ENCODE measurements at regions not wholly inside any gene's neighbourhood (a gene's known extent, or its start where the extent isn't known, plus 50 kb on each side); places are given as distances from the start of the nearest gene placed in this dataset.

- H3K4me2 ChIP-seq = peak overlapping the region in 7 of 11 experiments; percentile 4 to 44 (median 22); a peak in 7 of 22 replicates
Measured at GRCh38 chr19:16013851-16014840, 62.1 kb upstream of the TPM4 start.

GRCh38 chr19:16014923-16015804, 61.1 kb upstream of the TPM4 start:
- no peak for TF ChIP-seq Cebpa-rat (IDR thresholded peaks at IDR 0.05)
- no peak overlapping the region for H3K9ac ChIP-seq
- 0 out of 22 replicates have a peak, but pooled peaks cover 0 to 6% (median 0%) of the 10 kb centered on the region in 11 experiments for H3K9me3 ChIP-seq (replicated peaks in 1 of 11)
- H3K27ac ChIP-seq = no peak overlapping the region
- no peaks in the 10 kb centered on the region for H3K36me3 ChIP-seq
- no peak overlapping the region for H3K4me2 ChIP-seq
- H3K4me1 ChIP-seq = peaks cover 0 to 30% (median 10%) of the 10 kb centered on the region in 10 experiments; a peak in 13 of 20 replicates
- no peaks in the 10 kb centered on the region for H3K27me3 ChIP-seq
- H3K4me3 ChIP-seq = no peak overlapping the region
- no peaks in the 10 kb centered on the region for H4K20me1 ChIP-seq

More at GRCh38 chr19:16013851-16014840, 62.1 kb upstream of the TPM4 start:
- peaks cover 0 to 21% (median 10%) of the 10 kb centered on the region in 10 experiments; a peak in 13 of 20 replicates for H3K4me1 ChIP-seq
- H3K27me3 ChIP-seq = no peaks in the 10 kb centered on the region
- no peak overlapping the region for H3K4me3 ChIP-seq
- H3K9me3 ChIP-seq (replicated peaks in 1 of 11) = 0 out of 22 replicates have a peak, but pooled peaks cover 0 to 6% (median 0%) of the 10 kb centered on the region in 11 experiments
- no peak overlapping the region for H3K9ac ChIP-seq
- H3K27ac ChIP-seq = no peak overlapping the region
- H3K36me3 ChIP-seq = no peaks in the 10 kb centered on the region
- TF ChIP-seq Cebpa-rat (IDR thresholded peaks at IDR 0.05) = no peak
- H4K20me1 ChIP-seq = no peaks in the 10 kb centered on the region

- Histone ChIP-seq H3K36me3 (no peaks in the 10 kb centered on the region), H3K9me3 (replicated peaks in 1 of 11) (0 out of 22 replicates have a peak, but pooled peaks cover 0 to 6% (median 0%) of the 10 kb centered on the region in 11 experiments), H3K4me3 (no peak overlapping the region), H3K9ac (no peak overlapping the region), H3K27ac (no peak overlapping the region), H4K20me1 (no peaks in the 10 kb centered on the region), H3K27me3 (no peaks in the 10 kb centered on the region), H3K4me1 (peaks cover 0 to 30% (median 10%) of the 10 kb centered on the region in 10 experiments; a peak in 13 of 20 replicates), H3K4me2 (no peak overlapping the region)
- no peak for TF ChIP-seq Cebpa-rat (IDR thresholded peaks at IDR 0.05)
Measured at GRCh38 chr19:16015805-16016173, 60.5 kb upstream of the TPM4 start.

GRCh38 chr19:16016226-16017137, 59.8 kb upstream of the TPM4 start:
- H3K4me3 ChIP-seq = no peak overlapping the region
- H3K27ac ChIP-seq = no peak overlapping the region
- H3K4me2 ChIP-seq = no peak overlapping the region
- H3K4me1 ChIP-seq = peaks cover 0 to 30% (median 10%) of the 10 kb centered on the region in 10 experiments; a peak in 13 of 20 replicates
- H3K36me3 ChIP-seq = no peaks in the 10 kb centered on the region
- H4K20me1 ChIP-seq = no peaks in the 10 kb centered on the region
- no peak overlapping the region for H3K9ac ChIP-seq
- H3K27me3 ChIP-seq = no peaks in the 10 kb centered on the region
- 0 out of 22 replicates have a peak, but pooled peaks cover 0 to 6% (median 0%) of the 10 kb centered on the region in 11 experiments for H3K9me3 ChIP-seq (replicated peaks in 1 of 11)
- TF ChIP-seq Cebpa-rat (IDR thresholded peaks at IDR 0.05) = no peak

- Histone ChIP-seq H3K27me3 (no peaks in the 10 kb centered on the region), H3K4me1 (peaks cover 0 to 30% (median 10%) of the 10 kb centered on the region in 10 experiments; a peak in 13 of 20 replicates), H3K9ac (no peak overlapping the region), H4K20me1 (no peaks in the 10 kb centered on the region), H3K4me2 (no peak overlapping the region), H3K9me3 (replicated peaks in 1 of 11) (0 out of 22 replicates have a peak, but pooled peaks cover 0 to 6% (median 0%) of the 10 kb centered on the region in 11 experiments), H3K27ac (no peak overlapping the region), H3K36me3 (no peaks in the 10 kb centered on the region), H3K4me3 (no peak overlapping the region)
- no peak for TF ChIP-seq Cebpa-rat (IDR thresholded peaks at IDR 0.05)
Measured at GRCh38 chr19:16017138-16017490, 59.2 kb upstream of the TPM4 start.

GRCh38 chr19:16018106-16018755, 58.1 kb upstream of the TPM4 start:
- Histone ChIP-seq H3K9ac (no peak overlapping the region), H3K9me3 (replicated peaks in 1 of 11) (no peaks in the 10 kb centered on the region), H3K4me2 (0 out of 22 replicates have a peak overlapping the region, but pooled peaks of 1 of the 11 experiments have one; percentile 1), H3K27me3 (no peaks in the 10 kb centered on the region), H3K27ac (no peak overlapping the region), H3K4me1 (peaks cover 0 to 30% (median 10%) of the 10 kb centered on the region in 10 experiments; a peak in 13 of 20 replicates), H3K36me3 (no peaks in the 10 kb centered on the region), H3K4me3 (no peak overlapping the region), H4K20me1 (no peaks in the 10 kb centered on the region)
- no peak for TF ChIP-seq Cebpa-rat (IDR thresholded peaks at IDR 0.05)

GRCh38 chr19:16018801-16019551, 57.3 kb upstream of the TPM4 start:
- H3K4me3 ChIP-seq = no peak overlapping the region
- H3K27ac ChIP-seq = no peak overlapping the region
- no peaks in the 10 kb centered on the region for H3K36me3 ChIP-seq
- peak overlapping the region in 2 of 11 experiments; percentile 20 to 27; a peak in 2 of 22 replicates for H3K4me2 ChIP-seq
- H3K4me1 ChIP-seq = peaks cover 0 to 27% (median 8%) of the 10 kb centered on the region in 10 experiments; a peak in 13 of 20 replicates
- H3K9ac ChIP-seq = peak overlapping the region in 1 of 11 experiments; percentile 29; a peak in 2 of 22 replicates
- TF ChIP-seq Cebpa-rat (IDR thresholded peaks at IDR 0.05) = no peak
- no peaks in the 10 kb centered on the region for H3K9me3 ChIP-seq (replicated peaks in 1 of 11)
- no peaks in the 10 kb centered on the region for H3K27me3 ChIP-seq
- H4K20me1 ChIP-seq = no peaks in the 10 kb centered on the region
